ENCODE measurements at regions not wholly inside any gene's neighbourhood (a gene's known extent, or its start where the extent isn't known, plus 50 kb on each side); places are given as distances from the start of the nearest gene placed in this dataset.

- peaks cover 4% of the 10 kb centered on the region for H3K9me3 Mint-ChIP-seq
Measured at GRCh38 chr6:164022632-164023031, 608.1 kb downstream of the QKI start.

GRCh38 chr6:164021589-164022250 lies 607.2 kb downstream of the QKI start:
- Mint-ChIP-seq H3K9me3 (peaks cover 4% of the 10 kb centered on the region), H3K36me3 (ENCODE audit: low read depth) (no peaks in the 10 kb centered on the region), H3K27me3 (peaks cover 5% of the 10 kb centered on the region), H3K4me1 (ENCODE audit: low read depth) (no peaks in the 10 kb centered on the region), H3K4me3 (no peak overlapping the region), H3K27ac (no peak overlapping the region)

More at GRCh38 chr6:164022632-164023031, 608.1 kb downstream of the QKI start:
- no peak overlapping the region for H3K27ac Mint-ChIP-seq
- no peaks in the 10 kb centered on the region for H3K4me1 Mint-ChIP-seq (ENCODE audit: low read depth)
- H3K36me3 Mint-ChIP-seq (ENCODE audit: low read depth), result no peaks in the 10 kb centered on the region
- no peak overlapping the region for H3K4me3 Mint-ChIP-seq
- peaks cover 5% of the 10 kb centered on the region for H3K27me3 Mint-ChIP-seq

DNA sequence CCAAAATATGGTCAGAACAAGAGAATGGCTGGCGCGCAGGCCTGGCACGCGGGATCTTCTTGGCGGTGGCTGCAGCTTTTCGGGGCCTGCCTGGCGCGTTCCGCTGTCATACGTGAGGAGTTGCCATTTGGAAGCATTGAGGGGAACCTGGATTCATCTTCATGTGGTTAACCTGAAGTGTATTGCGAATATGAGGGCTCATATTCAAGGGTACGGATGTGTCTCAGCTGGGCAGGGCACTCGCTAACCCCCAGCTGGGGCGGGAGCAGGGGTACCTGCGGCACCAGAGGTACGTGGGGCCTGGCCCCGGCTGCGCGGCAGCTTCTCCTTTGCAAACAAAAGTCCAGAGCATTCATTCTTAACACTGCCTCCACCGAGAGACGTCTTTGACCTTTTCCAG lies 605.6 kb downstream of the QKI start:
- Mint-ChIP-seq H3K4me3 (no peak overlapping the region), H3K9me3 (peaks cover 4% of the 10 kb centered on the region), H3K27me3 (peaks cover 5% of the 10 kb centered on the region), H3K4me1 (ENCODE audit: low read depth) (no peaks in the 10 kb centered on the region), H3K36me3 (ENCODE audit: low read depth) (no peaks in the 10 kb centered on the region), H3K27ac (no peak overlapping the region)

DNA sequence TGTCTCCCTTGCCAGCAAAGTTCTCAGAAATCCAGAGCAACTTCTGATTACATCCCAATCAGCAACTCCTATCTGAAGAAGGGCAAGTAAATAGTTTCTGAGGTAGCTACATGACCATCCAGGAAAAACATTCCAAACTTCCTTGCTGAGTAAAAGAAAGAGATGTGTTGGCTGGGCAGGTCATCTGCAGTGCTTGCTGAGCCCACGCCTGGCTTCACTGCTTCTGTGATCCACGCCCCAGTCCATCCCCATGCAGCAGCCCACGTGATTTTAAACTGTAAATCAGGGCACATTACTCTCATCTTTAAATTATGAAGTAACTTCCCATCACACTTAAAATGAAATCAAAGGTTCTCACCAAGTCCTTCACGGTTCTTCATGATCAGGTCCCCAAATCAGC lies 603.6 kb downstream of the QKI start:
- peaks cover 4% of the 10 kb centered on the region for H3K9me3 Mint-ChIP-seq
- peaks cover 5% of the 10 kb centered on the region for H3K27me3 Mint-ChIP-seq
- H3K36me3 Mint-ChIP-seq (ENCODE audit: low read depth), result no peaks in the 10 kb centered on the region
- no peaks in the 10 kb centered on the region for H3K4me1 Mint-ChIP-seq (ENCODE audit: low read depth)
- no peak overlapping the region for H3K4me3 Mint-ChIP-seq
- H3K27ac Mint-ChIP-seq, result no peak overlapping the region

DNA sequence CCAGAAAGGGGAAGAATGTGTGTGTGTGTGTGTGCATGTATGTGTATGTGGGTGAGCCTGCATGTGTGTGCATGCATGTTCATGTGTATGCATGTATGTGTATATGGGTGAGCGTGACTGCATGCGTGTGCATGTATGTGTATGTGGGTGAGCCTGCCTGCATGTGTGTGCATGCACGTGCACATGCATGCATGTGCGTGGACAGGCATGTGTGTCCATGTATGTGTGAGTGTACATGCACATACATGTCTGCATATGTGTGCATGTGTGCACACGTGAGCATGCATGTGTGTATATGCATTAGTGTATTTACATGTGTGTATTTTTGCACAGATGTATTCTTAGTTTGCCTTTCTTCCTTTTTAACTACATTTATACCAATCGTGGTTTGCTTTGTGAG lies 601.5 kb downstream of the QKI start:
- no peak overlapping the region for H3K27ac Mint-ChIP-seq
- H3K9me3 Mint-ChIP-seq, result peaks cover 4% of the 10 kb centered on the region
- H3K4me3 Mint-ChIP-seq, result no peak overlapping the region
- no peaks in the 10 kb centered on the region for H3K36me3 Mint-ChIP-seq (ENCODE audit: low read depth)
- H3K4me1 Mint-ChIP-seq (ENCODE audit: low read depth), result no peaks in the 10 kb centered on the region
- peaks cover 8% of the 10 kb centered on the region for H3K27me3 Mint-ChIP-seq

GRCh38 chr6:164015088-164015484 lies 600.6 kb downstream of the QKI start:
- H3K27ac Mint-ChIP-seq, result no peak overlapping the region
- H3K9me3 Mint-ChIP-seq, result peaks cover 4% of the 10 kb centered on the region
- H3K36me3 Mint-ChIP-seq (ENCODE audit: low read depth), result no peaks in the 10 kb centered on the region
- no peak overlapping the region for H3K4me3 Mint-ChIP-seq
- peaks cover 8% of the 10 kb centered on the region for H3K27me3 Mint-ChIP-seq
- H3K4me1 Mint-ChIP-seq (ENCODE audit: low read depth), result no peaks in the 10 kb centered on the region

GRCh38 chr6:164014346-164015087 lies 600.0 kb downstream of the QKI start:
- Mint-ChIP-seq H3K27ac (no peak overlapping the region), H3K36me3 (ENCODE audit: low read depth) (no peaks in the 10 kb centered on the region), H3K4me1 (ENCODE audit: low read depth) (no peaks in the 10 kb centered on the region), H3K4me3 (no peak overlapping the region), H3K9me3 (peaks cover 4% of the 10 kb centered on the region), H3K27me3 (peaks cover 8% of the 10 kb centered on the region)

GRCh38 chr6:164013480-164014208 lies 599.1 kb downstream of the QKI start:
- Mint-ChIP-seq H3K36me3 (ENCODE audit: low read depth) (no peaks in the 10 kb centered on the region), H3K4me3 (no peak overlapping the region), H3K27me3 (peaks cover 7% of the 10 kb centered on the region), H3K4me1 (ENCODE audit: low read depth) (no peaks in the 10 kb centered on the region), H3K9me3 (peaks cover 3% of the 10 kb centered on the region), H3K27ac (no peak overlapping the region)

GRCh38 chr6:164011321-164011720 lies 596.8 kb downstream of the QKI start:
- no peaks in the 10 kb centered on the region for H3K9me3 Mint-ChIP-seq
- H3K36me3 Mint-ChIP-seq (ENCODE audit: low read depth), result no peaks in the 10 kb centered on the region
- no peaks in the 10 kb centered on the region for H3K4me1 Mint-ChIP-seq (ENCODE audit: low read depth)
- peaks cover 3% of the 10 kb centered on the region for H3K27me3 Mint-ChIP-seq
- no peak overlapping the region for H3K27ac Mint-ChIP-seq
- H3K4me3 Mint-ChIP-seq, result no peak overlapping the region

- H3K27ac Mint-ChIP-seq, result no peak overlapping the region
- no peaks in the 10 kb centered on the region for H3K36me3 Mint-ChIP-seq (ENCODE audit: low read depth)
- no peaks in the 10 kb centered on the region for H3K9me3 Mint-ChIP-seq
- H3K27me3 Mint-ChIP-seq, result peaks cover 3% of the 10 kb centered on the region
- no peak overlapping the region for H3K4me3 Mint-ChIP-seq
- no peaks in the 10 kb centered on the region for H3K4me1 Mint-ChIP-seq (ENCODE audit: low read depth)
Measured at GRCh38 chr6:164010441-164011103, 596.1 kb downstream of the QKI start.

GRCh38 chr6:164008902-164009301 lies 594.4 kb downstream of the QKI start:
- peaks cover 3% of the 10 kb centered on the region for H3K27me3 Mint-ChIP-seq
- no peak overlapping the region for H3K4me3 Mint-ChIP-seq
- no peaks in the 10 kb centered on the region for H3K4me1 Mint-ChIP-seq (ENCODE audit: low read depth)

GRCh38 chr6:164007881-164008280 lies 593.4 kb downstream of the QKI start:
- Mint-ChIP-seq H3K9me3 (no peaks in the 10 kb centered on the region), H3K27ac (no peak overlapping the region), H3K4me3 (no peak overlapping the region), H3K4me1 (ENCODE audit: low read depth) (no peaks in the 10 kb centered on the region), H3K36me3 (ENCODE audit: low read depth) (no peaks in the 10 kb centered on the region), H3K27me3 (peaks cover 9% of the 10 kb centered on the region)

More at GRCh38 chr6:164008902-164009301, 594.4 kb downstream of the QKI start:
- Mint-ChIP-seq H3K36me3 (ENCODE audit: low read depth) (no peaks in the 10 kb centered on the region), H3K27ac (no peak overlapping the region), H3K9me3 (no peaks in the 10 kb centered on the region)

DNA sequence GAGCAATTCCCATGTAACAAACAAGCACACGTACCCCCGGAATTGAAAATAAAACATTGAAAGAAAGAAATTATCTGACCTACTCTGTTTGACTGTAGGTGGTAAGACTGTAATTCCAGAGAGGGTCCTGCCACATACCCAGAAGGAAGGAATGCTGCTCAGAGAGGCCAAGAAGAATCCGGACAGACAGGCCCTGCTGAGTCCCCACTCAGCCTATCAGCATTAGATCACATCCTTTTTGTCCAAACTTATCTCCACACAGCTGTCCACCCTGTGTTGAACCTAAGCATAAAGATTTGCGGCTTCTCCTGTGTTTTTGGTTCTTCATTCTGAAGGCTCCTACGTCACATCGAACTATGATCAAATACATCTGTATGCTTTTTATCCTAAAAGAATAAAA lies 591.9 kb downstream of the QKI start:
- Mint-ChIP-seq H3K27me3 (peaks cover 11% of the 10 kb centered on the region), H3K36me3 (ENCODE audit: low read depth) (no peaks in the 10 kb centered on the region), H3K4me3 (no peak overlapping the region), H3K27ac (no peak overlapping the region), H3K4me1 (ENCODE audit: low read depth) (no peaks in the 10 kb centered on the region), H3K9me3 (no peaks in the 10 kb centered on the region)

GRCh38 chr6:164005004-164005711 lies 590.6 kb downstream of the QKI start:
- Mint-ChIP-seq H3K9me3 (no peaks in the 10 kb centered on the region), H3K27me3 (peaks cover 11% of the 10 kb centered on the region), H3K27ac (no peak overlapping the region), H3K4me3 (no peak overlapping the region), H3K36me3 (ENCODE audit: low read depth) (no peaks in the 10 kb centered on the region), H3K4me1 (ENCODE audit: low read depth) (no peaks in the 10 kb centered on the region)

All from stimulated activated naive CD8-positive, alpha-beta T cell treated with anti-CD3 and anti-CD28 coated beads, Interleukin-15, Interleukin-2, amounts not matched to agents 100 ng/mL and 50 ng/mL, for 24 hours (primary cell).